ENCODE measurements at regions not wholly inside any gene's neighbourhood (a gene's known extent, or its start where the extent isn't known, plus 50 kb on each side); places are given as distances from the start of the nearest gene placed in this dataset.

DNA sequence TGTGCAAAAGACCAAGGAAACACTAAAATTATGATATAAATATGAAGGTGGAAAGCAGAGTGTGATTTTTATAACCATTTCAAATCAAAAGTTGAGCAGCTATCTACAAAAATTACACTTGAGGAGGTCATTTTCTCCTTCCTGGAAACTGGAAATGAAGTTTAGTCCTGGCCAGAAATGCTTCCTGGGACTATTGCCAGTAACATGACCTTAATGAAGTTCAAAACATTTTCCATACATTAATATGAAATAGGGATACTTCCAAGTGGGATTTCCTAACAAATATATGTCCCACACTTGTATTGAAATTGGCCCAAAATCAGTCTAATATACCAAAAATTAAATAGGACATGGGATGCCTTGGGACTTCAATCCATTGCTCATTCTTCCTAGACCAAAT lies 1556.8 kb upstream of the MIR17HG start:
- H3K4me3 ChIP-seq = no peak overlapping the region
- no peaks in the 10 kb centered on the region for H3K9me1 ChIP-seq (ENCODE audit: control insufficient read depth, insufficient read depth, low read length)
- ChIA-PET POLR2A (no interaction called here), CTCF (ENCODE audit: low intra/inter-chr PET ratio) (no interaction called here)
- no TSS peak for BruUV-seq (replicated peaks)
- no peak overlapping the region for H3K4me2 ChIP-seq (ENCODE audit: insufficient read depth, low read length)
- FAIRE-seq (no peak), ATAC-seq (no peak), DNase-seq (ENCODE audit: extremely low read depth in 1 of 4, low spot score in 3 of 4) (peak in 3 of 4 experiments; percentile 5 to 8 (median 7))
- in situ Hi-C loops (cut with MboI) = no loop called here
- no peaks in the 10 kb centered on the region for H3K36me3 ChIP-seq (ENCODE audit: control insufficient read depth, insufficient read depth, low read length)
- H4K20me1 ChIP-seq (replicated peaks; ENCODE audit: control insufficient read depth, insufficient read depth, low read length) = no peaks in the 10 kb centered on the region
- H3K79me2 ChIP-seq (ENCODE audit: control insufficient read depth, insufficient read depth, low read length) = no peaks in the 10 kb centered on the region
- H2AFZ ChIP-seq (ENCODE audit: low read depth, low read length) = no peak overlapping the region
- no peak overlapping the region for H3K27ac ChIP-seq (ENCODE audit: extremely low read depth, low read depth, low read length)
- TF ChIP-seq ILK (tag; IDR thresholded peaks at IDR 0.05; ENCODE audit: borderline replicate concordance, low read depth) (no peak), ZNF77 (CRISPR knock-in tag; IDR thresholded peaks at IDR 0.05) (0 out of 2 replicates have a peak, but pooled peaks have one; percentile 33), ZNF644 (tag; IDR thresholded peaks at IDR 0.05; ENCODE audit: low read depth) (no peak), NONO (IDR thresholded peaks at IDR 0.05; ENCODE audit: low read depth in 2 of 2, low read length in 1 of 2) (0 out of 4 replicates have a peak, but pooled peaks of 1 of the 2 experiments have one; percentile 38)
- intact Hi-C loops (cut with micrococcal nuclease) = no loop called here
- no peak overlapping the region for H3K9ac ChIP-seq (ENCODE audit: insufficient read depth in 1 of 2, low read depth in 2 of 2, low read length in 2 of 2)
- peaks cover 5% of the 10 kb centered on the region; the same call in 1 of the 2 replicates for H3K9me3 ChIP-seq (replicated peaks; ENCODE audit: control insufficient read depth, insufficient read depth, low read depth, low read length)
- H3K4me1 ChIP-seq (replicated peaks in 1 of 2; ENCODE audit: control insufficient read depth in 2 of 2, insufficient read depth in 2 of 2, low read length in 2 of 2) = no peaks in the 10 kb centered on the region
- H3K27me3 ChIP-seq (ENCODE audit: control insufficient read depth in 2 of 2, insufficient read depth in 2 of 2, low read length in 2 of 2) = no peaks in the 10 kb centered on the region

DNA sequence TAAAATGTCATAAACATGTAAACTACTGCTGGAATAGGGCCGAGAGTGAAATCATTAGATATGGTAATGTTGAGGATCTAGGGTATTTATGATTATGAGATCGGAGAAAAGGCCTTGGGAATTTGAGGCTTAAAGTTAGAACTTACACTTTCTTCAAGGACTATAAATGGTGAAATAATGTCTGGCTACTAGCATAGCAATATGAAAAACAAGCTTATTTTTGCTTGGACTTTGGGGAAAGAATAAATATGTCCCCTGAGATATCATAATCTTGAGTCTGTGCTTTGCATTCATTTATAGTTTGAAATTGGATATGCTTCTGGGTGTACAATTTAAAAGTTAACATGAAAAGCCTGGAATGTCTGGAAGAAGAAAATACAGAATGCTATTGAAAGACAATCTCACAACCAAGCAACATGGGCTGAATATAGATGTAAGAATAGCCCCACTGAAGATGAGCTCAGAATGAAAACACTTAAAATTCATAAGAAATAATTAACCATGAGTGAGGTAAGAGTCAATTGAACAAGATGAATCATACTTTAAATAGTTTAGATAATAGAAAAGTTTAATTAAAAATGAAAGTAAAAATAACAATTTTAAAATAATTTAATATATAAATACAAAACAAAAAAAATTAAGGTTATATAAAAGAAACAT lies 1555.4 kb upstream of the MIR17HG start:
- no peak overlapping the region for H2AFZ ChIP-seq (ENCODE audit: low read depth, low read length)
- under 1% methylated on average over 2 of the region's 2 CpGs for WGBS (ENCODE audit: insufficient coverage, low coverage, missing lambda C conversion rate)
- no peak for TF ChIP-seq RB1 (IDR thresholded peaks at IDR 0.05; ENCODE audit: low read depth)
- TF ChIP-seq NBN (IDR thresholded peaks at IDR 0.05; ENCODE audit: low read depth) = no peak
- no peak for TF ChIP-seq POLR3A (IDR thresholded peaks at IDR 0.05; ENCODE audit: borderline replicate concordance, extremely low read depth, insufficient read depth, insufficient read length)
- TF ChIP-seq MYBL2 (IDR thresholded peaks at IDR 0.05; ENCODE audit: low read depth) = no peak
- no peak for TF ChIP-seq MYBL2 (CRISPR knock-in tag; IDR thresholded peaks at IDR 0.05; ENCODE audit: borderline replicate concordance)
- TF ChIP-seq FUS (optimal IDR thresholded peaks at IDR 0.05; ENCODE audit: low read depth, low read length) = peak; percentile 42
- TF ChIP-seq, protein P1, sequence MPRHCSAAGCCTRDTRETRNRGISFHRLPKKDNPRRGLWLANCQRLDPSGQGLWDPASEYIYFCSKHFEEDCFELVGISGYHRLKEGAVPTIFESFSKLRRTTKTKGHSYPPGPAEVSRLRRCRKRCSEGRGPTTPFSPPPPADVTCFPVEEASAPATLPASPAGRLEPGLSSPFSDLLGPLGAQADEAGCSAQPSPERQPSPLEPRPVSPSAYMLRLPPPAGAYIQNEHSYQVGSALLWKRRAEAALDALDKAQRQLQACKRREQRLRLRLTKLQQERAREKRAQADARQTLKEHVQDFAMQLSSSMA (CRISPR knock-in tag; IDR thresholded peaks at IDR 0.05) = no peak
- TF ChIP-seq ZNF699 (CRISPR knock-in tag; IDR thresholded peaks at IDR 0.05; ENCODE audit: insufficient replicate concordance) = peak; percentile 26
- TF ChIP-seq KAT2B (IDR thresholded peaks at IDR 0.05; ENCODE audit: low read depth, low read length) = no peak
- no peak for TF ChIP-seq ZC3H8 (IDR thresholded peaks at IDR 0.05)
- no peak for TF ChIP-seq CEBPG (CRISPR knock-in tag; IDR thresholded peaks at IDR 0.05)
- TF ChIP-seq CEBPG (tag; conservative IDR thresholded peaks at IDR 0.05 in 1 of 2, IDR thresholded peaks at IDR 0.05 in 1 of 2) = no peak
- 0 out of 2 replicates have a peak, but pooled peaks have one; percentile 20 for TF ChIP-seq TFAM (CRISPR knock-in tag; conservative IDR thresholded peaks at IDR 0.05)
- TF ChIP-seq SNRNP70 (optimal IDR thresholded peaks at IDR 0.05; ENCODE audit: low read depth, low read length) = no peak

More for the DNA sequence above, 1555.4 kb upstream of the MIR17HG start:
- no peaks in the 10 kb centered on the region for H4K20me1 ChIP-seq (replicated peaks; ENCODE audit: control insufficient read depth, insufficient read depth, low read length)
- H3K4me3 ChIP-seq = no peak overlapping the region
- no peaks in the 10 kb centered on the region for H3K36me3 ChIP-seq (ENCODE audit: control insufficient read depth, insufficient read depth, low read length)
- no peaks in the 10 kb centered on the region for H3K79me2 ChIP-seq (ENCODE audit: control insufficient read depth, insufficient read depth, low read length)
- no peaks in the 10 kb centered on the region for H3K27me3 ChIP-seq (ENCODE audit: control insufficient read depth in 2 of 2, insufficient read depth in 2 of 2, low read length in 2 of 2)
- CTCF ChIA-PET (ENCODE audit: low intra/inter-chr PET ratio) = no interaction called here
- DNase-seq (ENCODE audit: extremely low read depth in 1 of 4, low spot score in 3 of 4) (peak in 3 of 4 experiments; percentile 8 to 12 (median 11)), FAIRE-seq (no peak), ATAC-seq (no peak)
- in situ Hi-C loops (cut with MboI) (no loop called here), intact Hi-C loops (cut with micrococcal nuclease) (no loop called here)
- H3K27ac ChIP-seq (ENCODE audit: extremely low read depth, low read depth, low read length) = no peak overlapping the region
- H3K9me3 ChIP-seq (replicated peaks; ENCODE audit: control insufficient read depth, insufficient read depth, low read depth, low read length) = peaks cover 5% of the 10 kb centered on the region; the same call in 1 of the 2 replicates
- H3K4me1 ChIP-seq (replicated peaks in 1 of 2; ENCODE audit: control insufficient read depth in 2 of 2, insufficient read depth in 2 of 2, low read length in 2 of 2) = no peaks in the 10 kb centered on the region
- no peak overlapping the region for H3K9ac ChIP-seq (ENCODE audit: insufficient read depth in 1 of 2, low read depth in 2 of 2, low read length in 2 of 2)
- no peaks in the 10 kb centered on the region for H3K9me1 ChIP-seq (ENCODE audit: control insufficient read depth, insufficient read depth, low read length)
- no peak overlapping the region for H3K4me2 ChIP-seq (ENCODE audit: insufficient read depth, low read length)
- no TSS peak for BruUV-seq (replicated peaks)
- POLR2A ChIA-PET = no interaction called here

All from K562 (cell line).